Lung (tissue), 11 donors: ENCODE measurements at regions not wholly inside any gene's neighbourhood (a gene's known extent, or its start where the extent isn't known, plus 50 kb on each side); places are given as distances from the start of the nearest gene placed in this dataset.

Experiments
- ATAC-seq: fragments of 200-7000 bp; cut with Tn5 transposase; one replicate; pipeline ENCODE4 v1.9.1; 2020; ENCODE audit warnings: moderate number of reproducible peaks; ENCODE audit not compliant: insufficient read depth, low FRiP score
- DNase-seq, 3 donors: peaks; one replicate each; pipeline ENCODE4 v3.0.0-alpha.2; 2013 to 2017
- H3K27ac ChIP-seq, 2 donors: one replicate each; pipeline ENCODE4 v1.5.1; 2013; ENCODE audit warnings: mild to moderate bottlenecking in 2 of 2, moderate library complexity in 2 of 2, control low read depth in 1 of 2, inconsistent platforms in 1 of 2, low read depth in 1 of 2, low read length in 1 of 2
- H3K27me3 ChIP-seq, 3 donors: one replicate each; pipeline ENCODE4 v1.5.1; 2013; ENCODE audit warnings: low read length in 2 of 3; ENCODE audit not compliant: control insufficient read depth in 3 of 3, insufficient read depth in 3 of 3
- H3K36me3 ChIP-seq, 4 donors: one replicate each; pipeline ENCODE4 v1.5.1; 2013; ENCODE audit warnings: low read length in 4 of 4, mild to moderate bottlenecking in 1 of 4, moderate library complexity in 1 of 4; ENCODE audit not compliant: control insufficient read depth in 4 of 4, insufficient read depth in 4 of 4
- H3K4me1 ChIP-seq, 5 donors: one replicate each; pipeline ENCODE4 v1.5.1; 2013; ENCODE audit warnings: low read length in 5 of 5, mild to moderate bottlenecking in 2 of 5, moderate library complexity in 1 of 5; ENCODE audit not compliant: control insufficient read depth in 5 of 5, insufficient read depth in 5 of 5
- H3K4me3 ChIP-seq: one replicate; pipeline ENCODE4 v1.5.1; 2013; ENCODE audit warnings: mild to moderate bottlenecking, control low read depth, moderate library complexity
- H3K9ac ChIP-seq, 2 donors: one replicate each; pipeline ENCODE4 v1.5.1; 2013; ENCODE audit warnings: low read length in 2 of 2, control low read depth in 1 of 2; ENCODE audit not compliant: insufficient read depth in 1 of 2
- H3K9me3 ChIP-seq, 4 donors: one replicate each; pipeline ENCODE4 v1.5.1; 2013; ENCODE audit warnings: low read length in 3 of 4, mild to moderate bottlenecking in 1 of 4, moderate library complexity in 1 of 4; ENCODE audit not compliant: control insufficient read depth in 4 of 4, insufficient read depth in 3 of 4
- CTCF ChIP-seq: IDR thresholded peaks from 2 replicates; pipeline ENCODE4 v1.5.1; 2012; ENCODE audit warnings: mild to moderate bottlenecking; ENCODE audit errors: control extremely low read depth, extremely low read depth
- whole genome bisulfite sequencing, 2 donors: extraction: QIAGEN DNeasy Blood & Tissue Kit; methylation state at CpG; one replicate each; pipeline ENCODE4 v1.1.7; 2013; 5-methylcytosine and 5-hydroxymethylcytosine counted together
- donor health status: control.
- donor health status: control.
- donor health status: Bipolar disorder and iron deficiency.
- donor health status: healthy.
- donor health status: DM: yes; HTN: yes; CAD: no.

DNA sequence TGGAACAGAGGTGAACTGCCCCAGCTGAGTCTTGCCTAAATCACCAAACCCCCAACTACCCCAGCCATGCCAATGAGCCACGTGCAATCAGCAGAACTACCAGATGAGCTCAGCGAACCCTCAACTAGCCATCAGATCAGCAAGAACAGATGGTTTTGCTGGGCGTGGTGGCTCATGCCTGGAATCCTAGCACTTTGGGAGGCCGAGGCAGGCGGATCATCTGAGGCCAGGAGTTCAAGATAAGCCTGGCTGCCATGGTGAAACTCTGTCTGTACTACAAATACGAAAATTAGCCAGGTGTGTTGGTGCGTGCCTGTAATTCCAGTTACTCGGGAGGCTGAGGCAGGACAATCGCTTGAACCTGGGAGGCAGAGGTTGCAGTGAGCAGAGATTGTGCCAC lies 374.3 kb downstream of the NXPE2 start:
- no peak for ATAC-seq
- H3K4me3 ChIP-seq, result no peak overlapping the region
- TF ChIP-seq CTCF, result no peak
- no peaks in the 10 kb centered on the region for H3K4me1 ChIP-seq
- no peak overlapping the region for H3K9ac ChIP-seq
- 89 to 91% methylated on average over 9 of the region's 9 CpGs for WGBS, 2 donors
- H3K27me3 ChIP-seq, result no peaks in the 10 kb centered on the region
- DNase-seq, result no peak
- H3K36me3 ChIP-seq, result no peaks in the 10 kb centered on the region
- no peak overlapping the region for H3K27ac ChIP-seq
- peaks cover 0 to 12% (median 2%) of the 10 kb centered on the region in 4 donors for H3K9me3 ChIP-seq

- no peak overlapping the region for H3K9ac ChIP-seq
- no peak for DNase-seq
Measured at GRCh38 chr11:115054570-115055538, 376.5 kb downstream of the NXPE2 start.

DNA sequence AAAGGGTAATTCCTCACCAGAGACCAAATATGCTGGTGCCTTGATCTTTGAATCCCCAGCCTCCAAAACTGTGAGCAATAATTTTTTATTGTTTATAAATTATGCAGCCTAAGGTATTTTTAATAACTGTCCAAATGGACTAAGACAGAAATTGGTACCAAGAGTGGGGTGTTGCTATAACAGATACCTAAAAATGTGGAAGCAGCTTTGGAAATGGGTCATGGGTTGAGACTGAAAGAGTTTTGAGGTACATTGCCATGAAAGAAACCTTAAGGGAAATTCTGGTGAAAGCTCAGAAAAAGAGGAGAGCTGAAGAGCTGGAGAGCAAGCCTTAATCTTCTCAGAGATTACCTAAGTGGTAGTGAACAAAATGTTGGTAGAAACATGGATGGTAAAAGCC lies 378.2 kb downstream of the NXPE2 start:
- ATAC-seq (no peak), DNase-seq (no peak)
- H3K36me3 ChIP-seq, result no peaks in the 10 kb centered on the region
- H3K27ac ChIP-seq, result no peak overlapping the region
- TF ChIP-seq CTCF, result no peak
- no peak overlapping the region for H3K9ac ChIP-seq
- H3K4me1 ChIP-seq, result no peaks in the 10 kb centered on the region
- H3K9me3 ChIP-seq, result peaks cover 0 to 13% (median 2%) of the 10 kb centered on the region in 4 donors
- H3K27me3 ChIP-seq, result peaks cover 0 to 5% (median 0%) of the 10 kb centered on the region in 3 donors
- no peak overlapping the region for H3K4me3 ChIP-seq

More at GRCh38 chr11:115054570-115055538, 376.5 kb downstream of the NXPE2 start:
- H3K27ac ChIP-seq, result no peak overlapping the region
- WGBS, 2 donors, result 77 to 84% methylated on average over 13 of the region's 13 CpGs
- H3K4me3 ChIP-seq, result no peak overlapping the region
- H3K27me3 ChIP-seq, result no peaks in the 10 kb centered on the region
- no peaks in the 10 kb centered on the region for H3K36me3 ChIP-seq
- ATAC-seq, result no peak
- no peak for TF ChIP-seq CTCF
- H3K4me1 ChIP-seq, result no peaks in the 10 kb centered on the region
- peaks cover 0 to 13% (median 2%) of the 10 kb centered on the region in 4 donors for H3K9me3 ChIP-seq
